SK-N-SH treated with all-trans-retinoic acid at 6 μM for 48 hours (cell line): ENCODE measurements at regions not wholly inside any gene's neighbourhood (a gene's known extent, or its start where the extent isn't known, plus 50 kb on each side); places are given as distances from the start of the nearest gene placed in this dataset.

Experiments
- ATAC-seq: fragments of 200-7000 bp; cut with Tn5 transposase; 3 replicates; pipeline ENCODE4 v1.9.1; 2020; ENCODE audit warnings: mild to moderate bottlenecking, moderate library complexity
- ARNTL ChIP-seq: fragments of 450-650 bp; formaldehyde crosslinking; IDR thresholded peaks from 2 replicates; pipeline ENCODE4 v1.5.0; 2020; ENCODE audit warnings: low read depth, mild to moderate bottlenecking, moderate library complexity, borderline replicate concordance
- BACH2 ChIP-seq: fragments of 250-450 bp; sonication (Bioruptor Pico); IDR thresholded peaks from 2 replicates; pipeline ENCODE4 v1.9.0; 2021; ENCODE audit warnings: mild to moderate bottlenecking, borderline replicate concordance
- CSDC2 ChIP-seq: fragments of 250-450 bp; sonication (Bioruptor Pico); IDR thresholded peaks from 2 replicates; pipeline ENCODE4 v1.5.0; 2020; ENCODE audit warnings: mild to moderate bottlenecking, moderate library complexity
- CSRNP3 ChIP-seq: fragments of 250-450 bp; sonication (Bioruptor Pico); IDR thresholded peaks from 2 replicates; pipeline ENCODE4 v1.5.1; 2021; ENCODE audit warnings: mild to moderate bottlenecking, moderate library complexity
- ESRRG ChIP-seq: fragments of 250-450 bp; sonication (Bioruptor Pico); IDR thresholded peaks from 2 replicates; pipeline ENCODE4 v1.6.1; 2021; ENCODE audit warnings: mild to moderate bottlenecking
- GLIS3 ChIP-seq: fragments of 250-450 bp; sonication (Bioruptor Pico); IDR thresholded peaks from 2 replicates; pipeline ENCODE4 v1.5.0; 2020; ENCODE audit warnings: mild to moderate bottlenecking, moderate library complexity
- ISL1 ChIP-seq: fragments of 250-450 bp; sonication (Bioruptor Pico); IDR thresholded peaks from 2 replicates; pipeline ENCODE4 v2.1.2; 2022; ENCODE audit warnings: mild to moderate bottlenecking, moderate library complexity
- OSR1 ChIP-seq: fragments of 250-450 bp; sonication (Bioruptor Pico); IDR thresholded peaks from 2 replicates; pipeline ENCODE4 v1.8.0; 2022; ENCODE audit warnings: moderate library complexity, mild to moderate bottlenecking, inconsistent platforms
- PATZ1 ChIP-seq: fragments of 250-450 bp; sonication (Bioruptor Pico); IDR thresholded peaks from 2 replicates; pipeline ENCODE4 v1.8.0; 2020; ENCODE audit warnings: mild to moderate bottlenecking, moderate library complexity, borderline replicate concordance
- POU6F1 ChIP-seq: fragments of 250-450 bp; sonication (Bioruptor Pico); IDR thresholded peaks from 2 replicates; pipeline ENCODE4 v1.8.0; 2021; ENCODE audit warnings: low read depth, mild to moderate bottlenecking, moderate library complexity, borderline replicate concordance
- PPARA ChIP-seq: fragments of 250-450 bp; sonication (Bioruptor Pico); IDR thresholded peaks from 2 replicates; pipeline ENCODE4 v1.5.0; 2020; ENCODE audit warnings: mild to moderate bottlenecking, borderline replicate concordance
- RARB ChIP-seq: fragments of 250-450 bp; sonication (Bioruptor Pico); IDR thresholded peaks from 2 replicates; pipeline ENCODE4 v1.8.0; 2021; ENCODE audit warnings: mild to moderate bottlenecking, moderate library complexity
- SNAI2 ChIP-seq: fragments of 250-450 bp; sonication (Bioruptor Pico); IDR thresholded peaks from 2 replicates; pipeline ENCODE4 v1.5.0; 2020; ENCODE audit warnings: mild to moderate bottlenecking, moderate library complexity
- TCF4 ChIP-seq: fragments of 250-450 bp; sonication (Bioruptor Pico); IDR thresholded peaks from 2 replicates; pipeline ENCODE4 v1.8.0; 2021; ENCODE audit warnings: mild to moderate bottlenecking, moderate library complexity, borderline replicate concordance
- TOX ChIP-seq: fragments of 250-450 bp; sonication (Bioruptor Pico); IDR thresholded peaks from 2 replicates; pipeline ENCODE4 v1.8.0; 2021; ENCODE audit warnings: mild to moderate bottlenecking, moderate library complexity, borderline replicate concordance
- TSHZ2 ChIP-seq: fragments of 250-450 bp; sonication (Bioruptor Pico); IDR thresholded peaks from 2 replicates; pipeline ENCODE4 v1.5.0; 2020; ENCODE audit warnings: mild to moderate bottlenecking, moderate library complexity
- ZC3H10 ChIP-seq: fragments of 250-450 bp; sonication (Bioruptor Pico); IDR thresholded peaks from 2 replicates; pipeline ENCODE4 v1.5.1; 2021; ENCODE audit warnings: mild to moderate bottlenecking, moderate library complexity
- ZFP3 ChIP-seq: fragments of 250-450 bp; sonication (Bioruptor Pico); IDR thresholded peaks from 2 replicates; pipeline ENCODE4 v1.5.0; 2020; ENCODE audit warnings: mild to moderate bottlenecking, moderate library complexity
- ZFP30 ChIP-seq: fragments of 450-650 bp; formaldehyde crosslinking; IDR thresholded peaks from 2 replicates; pipeline ENCODE4 v1.5.0; 2022; ENCODE audit warnings: mild to moderate bottlenecking, moderate library complexity
- ZNF8 ChIP-seq: fragments of 450-650 bp; formaldehyde crosslinking; IDR thresholded peaks from 2 replicates; pipeline ENCODE4 v1.5.0; 2020; ENCODE audit warnings: mild to moderate bottlenecking, moderate library complexity
- TF ChIP-seq, protein P1 (sequence below): fragments of 250-450 bp; sonication (Bioruptor Pico); IDR thresholded peaks from 2 replicates; pipeline ENCODE4 v1.5.1; 2020; ENCODE audit warnings: low read depth, mild to moderate bottlenecking, moderate library complexity

GRCh38 chrX:39883666-39884065 lies 214.1 kb downstream of the BCOR start:
- TF ChIP-seq BACH2 (CRISPR knock-in tag) (no peak), ZFP3 (no peak), GLIS3 (CRISPR knock-in tag) (no peak), ISL1 (no peak), CSDC2 (no peak), PPARA (CRISPR knock-in tag) (no peak), POU6F1 (CRISPR knock-in tag) (no peak), TSHZ2 (CRISPR knock-in tag) (no peak), CSRNP3 (CRISPR knock-in tag) (no peak), ZC3H10 (no peak), ZFP30 (CRISPR knock-in tag) (no peak), ARNTL (CRISPR knock-in tag) (no peak), TOX (CRISPR knock-in tag) (no peak), RARB (CRISPR knock-in tag) (no peak), ZNF8 (CRISPR knock-in tag) (no peak), PATZ1 (CRISPR knock-in tag) (no peak), ESRRG (CRISPR knock-in tag) (no peak)
- TF ChIP-seq, protein P1, sequence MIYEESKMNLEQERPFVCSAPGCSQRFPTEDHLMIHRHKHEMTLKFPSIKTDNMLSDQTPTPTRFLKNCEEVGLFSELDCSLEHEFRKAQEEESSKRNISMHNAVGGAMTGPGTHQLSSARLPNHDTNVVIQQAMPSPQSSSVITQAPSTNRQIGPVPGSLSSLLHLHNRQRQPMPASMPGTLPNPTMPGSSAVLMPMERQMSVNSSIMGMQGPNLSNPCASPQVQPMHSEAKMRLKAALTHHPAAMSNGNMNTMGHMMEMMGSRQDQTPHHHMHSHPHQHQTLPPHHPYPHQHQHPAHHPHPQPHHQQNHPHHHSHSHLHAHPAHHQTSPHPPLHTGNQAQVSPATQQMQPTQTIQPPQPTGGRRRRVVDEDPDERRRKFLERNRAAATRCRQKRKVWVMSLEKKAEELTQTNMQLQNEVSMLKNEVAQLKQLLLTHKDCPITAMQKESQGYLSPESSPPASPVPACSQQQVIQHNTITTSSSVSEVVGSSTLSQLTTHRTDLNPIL (CRISPR knock-in tag), result no peak
- ATAC-seq, result no peak

DNA sequence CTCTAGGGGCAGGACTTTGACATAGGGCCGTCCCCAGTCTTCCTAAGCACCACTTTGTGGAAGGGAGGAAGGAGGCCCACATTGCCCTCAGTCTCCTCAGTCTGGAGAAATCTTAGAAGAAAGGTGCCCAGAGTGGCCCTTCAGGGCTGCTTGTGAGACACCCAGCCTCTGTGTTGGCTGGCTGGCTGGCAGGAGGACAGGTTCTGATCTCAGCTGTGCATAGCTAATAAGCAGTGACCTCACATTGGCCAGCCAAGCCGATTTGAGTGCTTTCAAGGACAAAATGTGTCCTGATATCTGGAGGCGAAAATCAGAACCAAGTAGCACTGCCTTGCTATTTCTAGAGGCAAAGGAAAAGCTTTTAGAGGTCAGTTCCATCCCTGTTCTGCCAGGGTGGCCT lies 211.5 kb downstream of the BCOR start:
- ATAC-seq, result no peak
- TF ChIP-seq ZNF8 (CRISPR knock-in tag) (no peak), TCF4 (CRISPR knock-in tag) (no peak), SNAI2 (CRISPR knock-in tag) (no peak), ZFP3 (no peak), ARNTL (CRISPR knock-in tag) (no peak), ZC3H10 (no peak)

- ATAC-seq, result no peak
- TF ChIP-seq ZC3H10, result no peak
- TF ChIP-seq ZFP30 (CRISPR knock-in tag), result no peak
- TF ChIP-seq ISL1, result no peak
- TF ChIP-seq, protein P1 (CRISPR knock-in tag), result no peak
- TF ChIP-seq ZNF8 (CRISPR knock-in tag), result no peak
- no peak for TF ChIP-seq OSR1 (CRISPR knock-in tag)
- TF ChIP-seq GLIS3 (CRISPR knock-in tag), result no peak
- TF ChIP-seq PATZ1 (CRISPR knock-in tag), result no peak
- no peak for TF ChIP-seq TSHZ2 (CRISPR knock-in tag)
These were observed 209.0 kb downstream of the BCOR start for GRCh38 chrX:39888730-39889129.
